Mesenchymal stem cell (in vitro differentiated cells and primary cell): ENCODE measurements at regions not wholly inside any gene's neighbourhood (a gene's known extent, or its start where the extent isn't known, plus 50 kb on each side); places are given as distances from the start of the nearest gene placed in this dataset.

Experiments
- DNase-seq: peaks from one replicate; pipeline ENCODE4 v3.0.0-alpha.2; 2013
- H2AFZ ChIP-seq: one replicate; pipeline ENCODE4 v1.6.1; 2013; ENCODE audit warnings: low read depth, mild to moderate bottlenecking, control low read depth, inconsistent platforms, low read length, moderate library complexity
- H2AK5ac ChIP-seq: 2 replicates; pipeline ENCODE4 v1.6.1; 2013; ENCODE audit warnings: low read length, moderate library complexity, mild to moderate bottlenecking, inconsistent platforms; ENCODE audit not compliant: severe bottlenecking
- H2BK120ac ChIP-seq: one replicate; pipeline ENCODE4 v1.6.1; 2013; ENCODE audit warnings: low read depth, mild to moderate bottlenecking, inconsistent platforms, low read length, moderate library complexity
- H2BK12ac ChIP-seq, 2 experiments: one replicate each; pipeline ENCODE4 v1.6.1; 2013; ENCODE audit warnings: inconsistent platforms in 2 of 2, low read length in 2 of 2, mild to moderate bottlenecking in 2 of 2, moderate library complexity in 2 of 2, control low read depth in 1 of 2
- H2BK15ac ChIP-seq: one replicate; pipeline ENCODE4 v1.6.1; 2013; ENCODE audit warnings: mild to moderate bottlenecking, low read depth, inconsistent platforms; ENCODE audit not compliant: poor library complexity, severe bottlenecking
- H2BK5ac ChIP-seq: 2 replicates; pipeline ENCODE4 v1.6.1; 2013; ENCODE audit warnings: low read depth, mild to moderate bottlenecking, low read length, control low read depth, inconsistent platforms; ENCODE audit not compliant: poor library complexity, severe bottlenecking
- H3K14ac ChIP-seq, 2 experiments: one replicate each; pipeline ENCODE4 v1.6.1; 2013; ENCODE audit warnings: inconsistent platforms in 2 of 2, low read length in 2 of 2, control low read depth in 1 of 2, mild to moderate bottlenecking in 1 of 2, moderate library complexity in 1 of 2
- H3K18ac ChIP-seq, 2 experiments: one replicate each; pipeline ENCODE4 v1.6.1; 2013; ENCODE audit warnings: inconsistent platforms in 2 of 2, low read length in 2 of 2, control low read depth in 1 of 2, low read depth in 1 of 2, mild to moderate bottlenecking in 1 of 2
- H3K23ac ChIP-seq, 2 experiments: one replicate each; pipeline ENCODE4 v1.6.1; 2013; ENCODE audit warnings: inconsistent platforms in 2 of 2, low read length in 2 of 2, mild to moderate bottlenecking in 2 of 2, moderate library complexity in 2 of 2, control low read depth in 1 of 2
- H3K27ac ChIP-seq: 2 replicates; pipeline ENCODE4 v1.5.1; 2013; ENCODE audit warnings: mild to moderate bottlenecking, moderate library complexity, low read length, control low read depth, inconsistent platforms; ENCODE audit not compliant: poor library complexity, severe bottlenecking
- H3K27me3 ChIP-seq, 2 experiments: 2 replicates each; pipeline versions ENCODE4 v1.6.1 to v1.7.0; 2013; ENCODE audit warnings: low read length in 2 of 2, mild to moderate bottlenecking in 2 of 2, moderate library complexity in 2 of 2, control low read depth in 1 of 2, inconsistent platforms in 1 of 2; ENCODE audit not compliant: control insufficient read depth in 1 of 2, insufficient read depth in 1 of 2
- H3K36me3 ChIP-seq, 2 experiments: 2 replicates each; pipeline versions ENCODE4 v1.6.1 to v1.7.0; 2013; ENCODE audit warnings: low read length in 2 of 2, control low read depth in 1 of 2, inconsistent platforms in 1 of 2, low read depth in 1 of 2, mild to moderate bottlenecking in 1 of 2; ENCODE audit not compliant: insufficient read depth in 2 of 2, control insufficient read depth in 1 of 2
- H3K4ac ChIP-seq, 2 experiments: one replicate each; pipeline ENCODE4 v1.6.1; 2013; ENCODE audit warnings: inconsistent platforms in 2 of 2, low read length in 2 of 2, mild to moderate bottlenecking in 2 of 2, moderate library complexity in 2 of 2, control low read depth in 1 of 2, low read depth in 1 of 2
- H3K4me1 ChIP-seq: 2 replicates; pipeline ENCODE4 v1.6.1; 2013; ENCODE audit warnings: low read depth, low read length, control low read depth; ENCODE audit not compliant: control insufficient read depth, insufficient read depth
- H3K4me2 ChIP-seq: 2 replicates; pipeline ENCODE4 v1.6.1; 2013; ENCODE audit warnings: low read length, mild to moderate bottlenecking, inconsistent platforms; ENCODE audit not compliant: poor library complexity, severe bottlenecking
- H3K4me3 ChIP-seq, 2 experiments: 2 replicates each; pipeline versions ENCODE4 v1.5.1 to v1.7.0; 2013; ENCODE audit warnings: low read length in 2 of 2, mild to moderate bottlenecking in 2 of 2, control low read depth in 1 of 2, low read depth in 1 of 2; ENCODE audit not compliant: insufficient read depth in 1 of 2
- H3K79me1 ChIP-seq: replicated peaks from 2 replicates; pipeline ENCODE4 v1.6.1; 2013; ENCODE audit warnings: mild to moderate bottlenecking, control low read depth, low read length, inconsistent platforms; ENCODE audit not compliant: poor library complexity, severe bottlenecking
- H3K9ac ChIP-seq: 2 replicates; pipeline ENCODE4 v1.7.0; 2013; ENCODE audit warnings: mild to moderate bottlenecking, low read length, moderate library complexity
- H3K9me3 ChIP-seq: 2 replicates; pipeline ENCODE4 v1.7.0; 2013; ENCODE audit warnings: mild to moderate bottlenecking, low read length; ENCODE audit not compliant: control insufficient read depth
- H4K8ac ChIP-seq: one replicate; pipeline ENCODE4 v1.6.1; 2013; ENCODE audit warnings: inconsistent platforms, mild to moderate bottlenecking, low read length, moderate library complexity
- H4K91ac ChIP-seq: one replicate; pipeline ENCODE4 v1.6.1; 2013; ENCODE audit warnings: mild to moderate bottlenecking, low read length, inconsistent platforms
- WGBS: methylation state at CpG from one replicate; pipeline ENCODE4 v1.1.7; 2013; ENCODE audit warnings: mixed read lengths; 5-methylcytosine and 5-hydroxymethylcytosine counted together

DNA sequence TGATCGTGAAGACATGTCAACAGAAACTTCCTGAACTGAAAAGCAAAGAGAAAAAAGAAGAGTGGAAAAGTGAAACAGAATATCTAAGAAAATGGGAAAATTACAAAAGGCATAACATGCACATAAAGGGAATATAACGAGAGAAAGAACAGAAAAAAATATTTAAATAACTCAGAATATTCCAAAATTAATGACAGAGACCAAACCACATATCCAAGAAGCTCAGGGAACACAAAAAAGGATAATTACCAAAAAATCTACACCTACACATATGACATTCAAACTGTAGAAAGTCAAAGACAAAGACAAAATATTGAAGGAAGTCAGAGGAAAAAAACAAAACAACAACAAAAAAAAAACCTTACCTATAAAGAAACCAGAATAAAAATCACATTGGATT lies 105.5 kb downstream of the OR13A1 start:
- H3K36me3 ChIP-seq, result no peaks in the 10 kb centered on the region
- H3K79me1 ChIP-seq, result no peaks in the 10 kb centered on the region
- 69% methylated on average over 1 of the region's 2 CpGs for WGBS
- no peak for DNase-seq
- H3K9me3 ChIP-seq, result peaks cover 18% of the 10 kb centered on the region
- H3K14ac ChIP-seq, result no peak overlapping the region
- no peak overlapping the region for H2BK5ac ChIP-seq
- no peak overlapping the region for H2BK15ac ChIP-seq
- no peak overlapping the region for H4K91ac ChIP-seq
- no peaks in the 10 kb centered on the region for H3K4me1 ChIP-seq
- H3K27me3 ChIP-seq, result no peaks in the 10 kb centered on the region
- no peak overlapping the region for H3K4me2 ChIP-seq
- no peak overlapping the region for H4K8ac ChIP-seq
- H3K23ac ChIP-seq, result no peak overlapping the region
- H3K18ac ChIP-seq, result no peak overlapping the region
- H2BK120ac ChIP-seq, result no peak overlapping the region
- H2BK12ac ChIP-seq, result no peak overlapping the region
- H3K9ac ChIP-seq, result no peak overlapping the region
- H2AFZ ChIP-seq, result no peak overlapping the region
- no peak overlapping the region for H3K4me3 ChIP-seq
- no peak overlapping the region for H3K4ac ChIP-seq
- H3K27ac ChIP-seq, result no peak overlapping the region
- H2AK5ac ChIP-seq, result no peak overlapping the region

DNA sequence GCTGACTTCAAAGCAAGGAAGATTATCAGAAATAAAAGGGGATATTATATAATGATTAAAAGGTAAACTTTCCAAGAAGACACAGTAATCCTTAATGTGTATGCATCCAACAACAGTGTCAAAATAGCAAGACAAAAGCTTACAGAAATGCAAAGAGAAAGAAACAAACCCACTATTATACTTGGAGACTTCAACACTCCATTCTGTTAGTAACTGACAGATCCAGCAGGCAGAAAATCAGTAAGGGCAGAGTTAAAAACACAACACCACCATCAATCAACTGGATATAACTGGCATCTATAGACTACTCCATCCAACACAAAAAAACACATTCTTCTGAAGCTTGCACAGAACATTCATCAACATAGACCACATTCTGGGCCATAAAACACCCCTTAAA lies 103.8 kb downstream of the OR13A1 start:
- DNase-seq, result no peak
- H2AK5ac ChIP-seq, result no peak overlapping the region
- no peak overlapping the region for H2BK15ac ChIP-seq
- H3K18ac ChIP-seq, result no peak overlapping the region
- H3K9ac ChIP-seq, result no peak overlapping the region
- H3K27ac ChIP-seq, result no peak overlapping the region
- H4K8ac ChIP-seq, result no peak overlapping the region
- no peak overlapping the region for H3K4me3 ChIP-seq
- no peak overlapping the region for H2BK12ac ChIP-seq
- H2AFZ ChIP-seq, result no peak overlapping the region
- no peak overlapping the region for H3K4ac ChIP-seq
- H3K4me1 ChIP-seq, result no peaks in the 10 kb centered on the region
- H3K9me3 ChIP-seq, result peaks cover 18% of the 10 kb centered on the region
- no peak overlapping the region for H4K91ac ChIP-seq
- no peak overlapping the region for H2BK5ac ChIP-seq
- no peak overlapping the region for H2BK120ac ChIP-seq
- no peak overlapping the region for H3K23ac ChIP-seq
- H3K4me2 ChIP-seq, result no peak overlapping the region
- H3K27me3 ChIP-seq, result no peaks in the 10 kb centered on the region
- H3K36me3 ChIP-seq, result no peaks in the 10 kb centered on the region
- no peaks in the 10 kb centered on the region for H3K79me1 ChIP-seq
- no peak overlapping the region for H3K14ac ChIP-seq

DNA sequence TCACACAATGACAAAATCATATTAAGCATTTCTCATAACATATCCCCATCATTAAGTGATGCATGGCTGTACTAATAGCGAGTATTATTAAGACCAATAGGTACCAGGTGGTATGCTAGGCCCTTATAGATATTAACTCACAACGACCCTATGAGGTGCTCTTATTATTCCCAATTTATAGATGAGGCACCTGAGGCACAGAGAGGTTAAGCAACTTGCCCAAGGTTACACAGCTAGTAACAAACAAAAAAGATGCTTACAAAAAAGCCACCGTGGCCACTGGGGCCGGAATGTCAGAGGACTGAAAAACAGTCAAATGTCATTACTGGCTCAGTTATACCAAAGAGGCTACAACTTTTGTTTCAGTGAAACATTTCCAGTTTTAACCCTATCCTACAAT lies 96.0 kb downstream of the OR13A1 start:
- no peaks in the 10 kb centered on the region for H3K79me1 ChIP-seq
- 80% methylated on average over 3 of the region's 4 CpGs for WGBS
- peaks cover 0 to 10% of the 10 kb centered on the region in 2 experiments for H3K27me3 ChIP-seq
- H2BK120ac ChIP-seq, result no peak overlapping the region
- H4K8ac ChIP-seq, result no peak overlapping the region
- H3K4me3 ChIP-seq, result no peak overlapping the region
- H3K36me3 ChIP-seq, result no peaks in the 10 kb centered on the region
- H2AFZ ChIP-seq, result no peak overlapping the region
- H2BK15ac ChIP-seq, result no peak overlapping the region
- H2BK5ac ChIP-seq, result no peak overlapping the region
- H3K4ac ChIP-seq, result no peak overlapping the region
- H3K18ac ChIP-seq, result no peak overlapping the region
- H3K4me1 ChIP-seq, result no peaks in the 10 kb centered on the region
- H4K91ac ChIP-seq, result no peak overlapping the region
- H3K27ac ChIP-seq, result no peak overlapping the region
- no peak overlapping the region for H3K23ac ChIP-seq
- no peaks in the 10 kb centered on the region for H3K9me3 ChIP-seq
- H2AK5ac ChIP-seq, result no peak overlapping the region
- H3K4me2 ChIP-seq, result no peak overlapping the region
- no peak overlapping the region for H3K9ac ChIP-seq
- no peak overlapping the region for H3K14ac ChIP-seq
- no peak overlapping the region for H2BK12ac ChIP-seq
- no peak for DNase-seq

- H3K36me3 ChIP-seq, result no peaks in the 10 kb centered on the region
- no peaks in the 10 kb centered on the region for H3K4me1 ChIP-seq
- no peak overlapping the region for H4K8ac ChIP-seq
- no peak overlapping the region for H3K23ac ChIP-seq
- no peaks in the 10 kb centered on the region for H3K79me1 ChIP-seq
- H2BK5ac ChIP-seq, result no peak overlapping the region
- H2BK15ac ChIP-seq, result no peak overlapping the region
- H3K9ac ChIP-seq, result no peak overlapping the region
- H3K4me3 ChIP-seq, result no peak overlapping the region
- no peak overlapping the region for H3K4ac ChIP-seq
- H3K14ac ChIP-seq, result no peak overlapping the region
- H3K4me2 ChIP-seq, result no peak overlapping the region
- H2AFZ ChIP-seq, result no peak overlapping the region
- no peak overlapping the region for H4K91ac ChIP-seq
- no peak overlapping the region for H3K27ac ChIP-seq
- no peaks in the 10 kb centered on the region for H3K9me3 ChIP-seq
- H2AK5ac ChIP-seq, result no peak overlapping the region
- peaks cover 0 to 17% of the 10 kb centered on the region in 2 experiments for H3K27me3 ChIP-seq
- no peak for DNase-seq
- H2BK12ac ChIP-seq, result no peak overlapping the region
- H3K18ac ChIP-seq, result no peak overlapping the region
- H2BK120ac ChIP-seq, result no peak overlapping the region
Measured at GRCh38 chr10:45220931-45221330, 94.5 kb downstream of the OR13A1 start.
